RPMI8226 (cell line): ENCODE measurements at regions not wholly inside any gene's neighbourhood (a gene's known extent, or its start where the extent isn't known, plus 50 kb on each side); places are given as distances from the start of the nearest gene placed in this dataset.
A peak's percentile ranks its signal among the peaks of the same experiment; 100 is the strongest.

ENCODE experiments used
- DNase-seq: peaks from one replicate; pipeline ENCODE4 v3.0.0-alpha.2; 2015

GRCh38 chr14:87081004-87081403, 912.0 kb downstream of the GALC start:
- no peak for DNase-seq

DNA sequence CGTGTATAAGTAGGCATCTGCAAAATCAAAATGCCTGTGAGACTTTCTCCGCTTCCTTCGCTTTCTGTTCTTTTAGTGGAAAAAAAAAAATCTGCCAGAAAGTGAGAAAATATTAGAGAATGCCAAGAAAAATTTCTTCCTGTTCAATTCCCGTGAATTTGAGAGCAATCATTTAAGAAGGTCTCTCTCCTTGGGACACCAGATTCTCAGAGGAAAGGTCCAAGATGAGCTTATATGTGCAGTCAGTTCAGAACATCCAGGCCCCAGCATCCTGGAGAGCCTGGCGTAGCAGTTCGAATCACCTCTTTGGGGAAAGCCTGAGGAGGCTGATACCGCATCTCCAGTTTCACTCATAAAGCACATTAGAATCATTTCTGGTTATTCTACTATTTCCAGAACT, 912.8 kb downstream of the GALC start:
- DNase-seq, result no peak

GRCh38 chr14:87079416-87079815, 913.6 kb downstream of the GALC start:
- no peak for DNase-seq

DNA sequence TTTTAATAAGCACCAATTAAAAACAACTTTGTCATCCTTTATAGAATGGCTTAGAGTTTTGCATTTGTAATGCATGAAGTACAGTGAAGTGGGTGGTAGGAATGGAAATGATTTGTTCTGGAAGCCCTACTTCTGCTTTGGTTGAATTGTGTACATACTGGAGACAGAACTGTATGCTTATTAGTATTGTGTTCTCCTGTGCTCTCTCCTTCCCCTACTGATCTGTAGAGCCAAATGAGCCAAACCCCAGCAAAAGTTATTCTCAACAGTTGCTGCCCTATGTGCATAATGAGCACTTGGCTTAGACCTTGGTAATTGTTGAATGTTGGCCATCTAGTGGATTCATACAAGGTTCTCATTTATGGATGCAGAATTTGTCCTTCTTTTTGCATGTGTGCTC, 916.1 kb downstream of the GALC start:
- no peak for DNase-seq

DNA sequence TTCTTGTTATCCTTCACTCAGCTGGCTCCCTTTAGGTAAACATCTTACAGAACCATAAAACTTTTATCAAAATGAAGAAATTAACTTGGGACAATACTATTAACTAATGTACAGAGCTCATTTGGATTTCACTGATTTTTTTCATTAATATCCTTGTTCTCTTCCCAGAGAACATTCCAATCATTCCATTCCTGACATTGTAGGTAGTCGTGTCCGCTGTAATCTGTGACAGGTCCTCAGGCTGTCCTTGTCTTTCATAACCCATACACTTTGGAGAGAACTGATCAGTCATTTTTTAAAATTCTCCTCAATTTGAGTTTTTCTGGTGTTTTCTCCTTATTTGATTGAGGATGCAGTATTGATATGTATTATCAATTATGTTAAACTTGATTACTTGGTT, 916.8 kb downstream of the GALC start:
- no peak for DNase-seq

GRCh38 chr14:87073880-87074570, 919.0 kb downstream of the GALC start:
- DNase-seq, result no peak

DNA sequence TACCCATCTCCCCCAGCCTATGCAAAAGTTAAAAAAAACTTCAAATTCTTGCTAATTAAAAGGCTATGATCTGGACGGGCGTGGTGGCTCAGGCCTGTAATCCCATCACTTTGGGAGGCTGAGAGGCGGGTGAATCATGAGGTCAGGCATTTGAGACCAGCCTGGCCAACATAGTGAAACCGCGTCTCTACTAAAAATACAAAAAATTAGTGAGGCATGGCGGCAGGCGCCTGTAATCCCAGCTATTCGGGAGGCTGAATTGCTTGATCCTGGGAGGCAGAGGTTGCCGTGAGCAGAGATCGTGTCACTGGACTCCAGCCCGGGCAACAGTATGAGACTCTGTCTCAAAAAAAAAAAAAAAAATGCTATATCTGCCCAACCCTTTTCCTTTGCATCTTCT, 925.4 kb downstream of the GALC start:
- DNase-seq, result no peak

DNA sequence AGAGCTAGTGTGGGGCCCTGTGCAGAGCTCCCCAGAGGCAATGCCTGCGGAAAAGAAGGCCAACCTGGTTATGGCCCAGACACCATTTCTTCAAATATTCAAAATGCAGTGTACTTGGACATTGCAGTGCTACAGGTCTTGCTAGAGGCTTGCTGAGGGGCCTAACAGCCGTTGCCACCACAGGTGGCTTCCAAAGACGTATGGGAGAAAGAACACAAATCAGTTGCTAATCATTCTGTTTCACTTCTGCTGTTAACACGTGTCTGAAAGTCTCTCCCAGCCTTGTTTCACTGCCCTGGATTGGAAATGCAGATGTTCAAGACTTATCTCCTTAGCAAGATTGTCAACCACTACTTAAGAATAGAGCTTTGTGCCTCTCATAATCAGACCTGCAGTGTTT, 925.9 kb downstream of the GALC start:
- DNase-seq, result peak; percentile 3

GRCh38 chr14:87066221-87066817, 926.7 kb downstream of the GALC start:
- no peak for DNase-seq

GRCh38 chr14:87065366-87065765, 927.6 kb downstream of the GALC start:
- DNase-seq, result no peak

DNA sequence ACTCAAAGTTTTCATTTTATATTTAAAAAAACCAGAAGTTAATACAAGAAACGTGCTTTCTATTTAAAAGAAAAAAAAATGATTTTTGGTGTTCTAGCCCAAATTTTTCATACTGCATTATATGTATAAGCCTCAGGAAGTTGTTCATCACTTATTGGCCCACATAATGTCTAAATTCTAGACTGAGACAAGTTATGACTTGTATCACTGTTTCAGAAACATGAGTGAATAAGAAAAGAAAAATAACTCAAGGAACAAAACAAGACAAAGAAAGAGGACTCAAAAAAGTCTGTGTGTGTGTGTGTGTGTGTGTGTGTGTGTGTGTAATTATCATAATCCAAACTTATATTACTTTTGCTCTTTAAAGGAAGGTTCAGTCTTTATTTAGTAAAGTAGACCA, 929.8 kb downstream of the GALC start:
- DNase-seq, result no peak

GRCh38 chr14:87060405-87060804, 932.6 kb downstream of the GALC start:
- no peak for DNase-seq

DNA sequence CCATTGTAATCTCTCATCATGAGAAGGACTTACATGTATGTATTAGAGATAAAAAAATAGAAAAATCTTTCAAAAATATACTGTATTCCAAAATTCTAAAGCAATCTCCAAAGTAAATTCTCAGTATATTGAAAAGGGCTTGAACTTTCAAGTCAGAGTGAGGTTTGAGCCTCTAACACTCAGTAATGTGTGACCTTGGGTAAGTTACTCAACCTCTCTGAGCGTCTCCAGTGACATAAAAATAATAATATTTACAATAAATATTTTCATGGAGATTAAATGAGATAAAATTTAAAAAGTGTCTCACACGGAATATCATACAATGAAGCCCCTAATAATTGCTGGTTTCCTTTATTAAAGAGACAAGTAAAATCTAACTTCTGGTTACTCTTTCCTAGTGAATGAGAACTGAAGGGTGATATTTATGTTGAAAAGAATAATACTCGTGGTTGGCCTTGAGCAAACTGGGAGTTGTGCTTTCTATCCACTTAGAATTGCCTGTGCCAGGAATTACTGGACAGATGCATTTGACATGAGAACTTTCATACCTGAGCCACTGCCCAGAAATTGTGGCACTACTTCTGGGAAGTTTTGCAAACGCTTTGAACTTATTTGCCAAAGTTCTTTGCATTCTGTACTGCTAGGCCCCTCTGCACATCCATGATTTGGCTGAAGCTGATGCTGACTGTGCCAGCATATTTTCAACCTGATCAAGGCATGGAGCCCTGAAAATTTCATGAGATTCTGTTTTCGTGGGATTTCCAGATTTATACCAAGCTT, 933.7 kb downstream of the GALC start:
- no peak for DNase-seq

GRCh38 chr14:87055007-87055406, 938.0 kb downstream of the GALC start:
- no peak for DNase-seq

DNA sequence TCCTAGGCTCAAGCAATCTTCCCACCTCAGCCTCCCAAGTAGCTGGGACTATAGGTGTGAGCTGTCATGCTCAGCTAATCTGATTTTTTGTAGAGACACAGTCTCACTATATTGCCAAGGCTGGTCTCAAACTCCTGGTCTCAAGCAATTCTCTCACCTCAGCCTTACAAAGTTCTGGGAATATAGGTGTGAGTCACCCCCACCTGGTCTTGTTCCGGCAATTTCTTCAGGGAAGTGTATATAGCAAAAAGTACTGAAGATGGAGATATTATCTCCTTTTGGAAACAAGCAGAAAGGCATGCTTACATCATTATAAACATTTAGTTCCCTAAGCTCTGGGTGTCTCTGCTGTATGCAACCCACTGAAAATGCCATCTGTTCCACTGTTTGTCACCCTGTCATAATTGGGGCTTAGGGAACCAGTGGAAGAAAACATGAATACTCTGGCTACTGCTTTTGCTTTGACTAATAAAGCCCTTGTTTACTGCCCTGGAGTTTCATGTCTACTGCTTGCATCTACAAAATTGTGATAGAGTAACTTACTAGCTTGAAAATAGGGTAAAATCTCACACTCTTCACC, 940.2 kb downstream of the GALC start:
- no peak for DNase-seq

DNA sequence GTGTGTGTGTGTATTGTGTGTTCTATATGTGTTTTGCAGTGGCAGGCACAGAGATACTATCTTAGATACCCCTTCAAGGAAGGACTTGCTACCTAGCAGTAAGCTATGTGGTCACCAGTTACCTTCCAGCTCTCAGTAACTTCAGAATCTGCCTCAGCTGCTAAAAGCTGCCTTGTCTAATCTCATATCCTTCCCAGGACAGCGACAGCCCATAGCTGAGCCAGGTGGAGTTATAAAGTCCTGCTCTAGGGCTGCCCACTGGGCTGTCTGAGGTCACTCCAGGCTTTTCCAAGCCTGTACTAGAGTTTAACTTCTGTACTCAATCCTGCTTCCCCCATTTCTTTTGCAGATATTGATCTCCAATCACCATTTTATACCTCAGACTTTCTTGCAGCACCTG, 942.6 kb downstream of the GALC start:
- no peak for DNase-seq

GRCh38 chr14:87049950-87050349, 943.0 kb downstream of the GALC start:
- peak; percentile 24 for DNase-seq

- DNase-seq, result no peak
Observed at GRCh38 chr14:87046960-87047359, 946.0 kb downstream of the GALC start.

- no peak for DNase-seq
Observed at GRCh38 chr14:87045956-87046355, 947.0 kb downstream of the GALC start.

- no peak for DNase-seq
Observed at GRCh38 chr14:87045246-87045645, 947.7 kb downstream of the GALC start.

GRCh38 chr14:87044807-87045206, 948.2 kb downstream of the GALC start:
- no peak for DNase-seq

DNA sequence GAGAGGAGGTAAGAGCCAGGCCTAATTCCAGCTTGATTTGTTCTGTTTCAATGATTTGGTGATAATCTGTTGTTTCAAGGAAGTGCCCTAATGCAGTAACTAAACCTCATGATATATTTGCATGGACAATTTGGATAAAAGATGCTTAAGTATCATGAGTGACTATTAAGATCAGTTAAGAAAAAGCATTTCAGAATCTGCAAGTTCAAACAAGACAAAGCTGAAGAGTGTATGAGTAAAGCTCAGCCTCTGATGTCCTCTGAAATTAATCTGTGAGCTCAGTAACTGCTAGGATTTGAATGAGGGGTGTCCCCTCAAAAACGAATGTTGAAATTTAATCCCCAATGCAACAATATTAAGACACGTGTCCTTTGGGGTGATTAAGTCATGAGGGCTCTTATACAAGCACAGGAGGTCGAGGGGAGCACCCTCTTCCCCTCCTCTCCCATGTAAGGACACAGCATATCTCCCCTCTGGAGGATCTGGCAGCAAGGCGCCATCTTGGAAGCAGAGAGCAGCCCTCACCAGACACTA, 949.2 kb downstream of the GALC start:
- DNase-seq, result no peak

GRCh38 chr14:87042354-87042753, 950.6 kb downstream of the GALC start:
- DNase-seq, result no peak
